ENCODE measurements at regions not wholly inside any gene's neighbourhood (a gene's known extent, or its start where the extent isn't known, plus 50 kb on each side); places are given as distances from the start of the nearest gene placed in this dataset.
"Not testable (repeated sequence)": the region's sequence is repeated elsewhere in the genome, so short reads cannot be mapped to it uniquely, and the experiment has no call there.

GRCh38 chr10:129194181-129194870, 272.7 kb upstream of the MGMT start:
- no peak for FAIRE-seq

DNA sequence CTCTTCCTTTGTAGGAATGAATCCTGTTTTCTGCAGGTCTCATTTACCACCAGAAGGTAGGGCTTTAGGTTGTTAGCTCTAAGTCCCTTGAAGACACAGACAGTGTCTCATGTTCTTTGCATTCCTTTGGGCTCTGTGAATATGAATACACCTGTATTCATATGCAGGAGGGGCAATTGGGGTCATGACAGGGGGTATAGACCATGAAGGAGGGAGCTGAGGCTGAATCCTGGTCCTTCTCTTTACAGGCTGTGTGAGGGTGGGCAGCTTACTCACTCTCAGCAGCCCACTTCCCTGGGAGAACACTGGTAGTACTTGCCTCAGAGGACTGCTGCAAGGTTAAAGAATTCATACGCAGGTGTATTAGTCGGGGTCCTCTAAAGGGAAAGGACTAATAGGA, 267.2 kb upstream of the MGMT start:
- no peak for FAIRE-seq

GRCh38 chr10:129203819-129204218, 263.2 kb upstream of the MGMT start:
- no peak for FAIRE-seq

- FAIRE-seq, result no peak
Measured at GRCh38 chr10:129207297-129207696, 259.7 kb upstream of the MGMT start.

DNA sequence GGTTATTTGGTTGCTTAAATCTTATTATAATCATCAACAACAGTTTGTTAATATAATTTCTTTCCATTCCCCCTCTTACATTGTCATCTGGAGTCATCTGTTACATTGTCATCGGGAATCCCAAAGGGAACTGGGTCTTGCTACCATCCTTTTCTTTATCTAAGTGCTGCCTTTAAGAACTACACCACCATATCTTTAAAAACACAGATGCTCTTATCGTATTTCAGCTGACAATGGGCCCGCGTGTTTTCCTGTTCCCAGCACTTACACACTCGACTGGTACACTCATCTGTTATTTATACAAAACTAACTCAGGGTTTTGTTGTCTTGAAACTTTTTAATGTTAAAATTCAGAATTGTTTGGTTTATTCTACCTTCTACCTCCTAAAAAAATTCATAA, 256.2 kb upstream of the MGMT start:
- FAIRE-seq, result no peak

- no peak for FAIRE-seq
Measured at GRCh38 chr10:129213256-129213655, 253.8 kb upstream of the MGMT start.

- FAIRE-seq, result not testable (repeated sequence)
Measured at GRCh38 chr10:129213996-129214395, 253.0 kb upstream of the MGMT start.

- no peak for FAIRE-seq
Measured at GRCh38 chr10:129219364-129219763, 247.7 kb upstream of the MGMT start.

DNA sequence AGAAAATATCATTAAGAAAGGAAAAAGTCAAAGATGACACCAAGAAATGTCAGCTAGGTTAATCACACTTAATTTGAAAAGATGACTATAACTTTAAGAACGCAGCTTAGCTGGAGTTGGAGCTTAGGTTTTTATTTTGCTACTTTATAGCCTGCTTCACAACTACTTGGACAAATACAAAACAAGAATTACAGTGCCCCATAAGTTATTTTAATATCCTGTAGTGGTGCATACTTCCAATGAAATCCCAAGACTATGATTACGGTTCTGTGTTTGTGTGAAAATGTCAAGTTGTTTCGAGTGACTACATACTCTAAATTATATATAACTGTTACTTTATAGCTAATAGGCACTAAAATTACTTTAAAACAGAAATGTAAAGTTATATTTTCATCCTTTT, 244.6 kb upstream of the MGMT start:
- no peak for FAIRE-seq

DNA sequence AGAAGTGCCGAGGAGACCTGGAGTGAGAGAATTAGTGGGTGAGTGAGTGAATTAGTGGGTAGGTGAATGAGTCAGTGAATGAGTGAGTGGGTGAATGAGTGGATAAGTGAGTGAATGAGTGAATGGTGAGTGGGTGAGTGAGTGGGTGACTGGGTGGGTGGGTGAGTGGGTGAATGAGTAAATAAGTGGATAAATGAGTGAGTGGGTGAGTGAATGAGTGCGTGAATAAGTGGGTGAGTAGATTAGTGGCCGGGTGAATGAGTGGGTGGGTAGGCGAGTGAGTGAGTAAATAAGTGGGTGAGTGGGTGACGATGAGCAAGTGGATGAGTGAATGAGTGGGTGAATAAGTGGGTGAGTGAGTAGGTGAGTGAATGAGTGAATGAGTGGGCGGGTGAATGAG, 243.7 kb upstream of the MGMT start:
- no peak for FAIRE-seq

DNA sequence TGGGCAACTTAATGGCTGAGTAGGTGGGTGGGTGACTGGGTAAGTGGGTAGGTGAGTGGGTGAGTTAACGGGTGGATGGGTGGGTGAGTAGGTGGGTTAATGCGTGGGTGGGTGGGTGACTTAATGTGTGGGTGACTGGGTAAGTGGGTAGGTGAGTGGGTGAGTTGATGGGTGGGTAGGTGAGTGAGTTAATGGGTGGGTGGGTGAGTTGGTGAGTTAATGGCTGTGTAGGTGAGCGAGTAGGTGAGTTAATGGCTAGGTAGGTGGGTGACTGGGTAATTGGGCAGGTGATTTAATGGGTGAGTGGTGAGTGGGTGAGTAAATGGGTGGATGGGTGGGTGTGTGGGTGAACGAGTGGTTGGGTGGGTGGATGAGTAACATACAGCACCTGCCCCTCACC, 243.0 kb upstream of the MGMT start:
- no peak for FAIRE-seq

- no peak for FAIRE-seq
Measured at GRCh38 chr10:129231821-129232220, 235.2 kb upstream of the MGMT start.

GRCh38 chr10:129233351-129234148, 233.5 kb upstream of the MGMT start:
- FAIRE-seq, result no peak

GRCh38 chr10:129236274-129236691, 230.8 kb upstream of the MGMT start:
- no peak for FAIRE-seq

- FAIRE-seq, result no peak
Measured at GRCh38 chr10:129241461-129241860, 225.6 kb upstream of the MGMT start.

GRCh38 chr10:129244298-129244697, 222.7 kb upstream of the MGMT start:
- FAIRE-seq, result no peak

DNA sequence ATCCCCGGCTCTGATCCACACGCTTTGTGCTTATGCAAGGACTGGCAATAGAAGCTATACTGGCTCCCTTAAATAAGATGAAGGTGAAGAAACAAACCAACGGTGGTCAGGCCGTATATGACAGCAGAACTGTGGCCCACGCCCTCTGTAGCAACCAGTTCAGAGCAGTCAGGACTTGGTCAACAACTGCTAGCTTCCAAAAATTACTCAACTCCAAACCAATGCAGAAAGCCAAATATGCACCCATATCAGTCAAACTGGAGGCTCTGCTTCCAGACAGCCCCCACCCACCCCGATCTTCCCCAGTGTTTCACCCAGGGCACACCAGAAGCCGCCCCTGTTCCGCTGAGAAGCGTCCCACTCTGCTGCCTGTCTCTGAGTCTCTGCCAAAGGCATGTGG, 222.3 kb upstream of the MGMT start:
- no peak for FAIRE-seq

- no peak for FAIRE-seq
Measured at GRCh38 chr10:129253161-129253864, 213.7 kb upstream of the MGMT start.

GRCh38 chr10:129253865-129254179, 213.2 kb upstream of the MGMT start:
- no peak for FAIRE-seq

- no peak for FAIRE-seq
Measured at GRCh38 chr10:129258283-129258923, 208.6 kb upstream of the MGMT start.

DNA sequence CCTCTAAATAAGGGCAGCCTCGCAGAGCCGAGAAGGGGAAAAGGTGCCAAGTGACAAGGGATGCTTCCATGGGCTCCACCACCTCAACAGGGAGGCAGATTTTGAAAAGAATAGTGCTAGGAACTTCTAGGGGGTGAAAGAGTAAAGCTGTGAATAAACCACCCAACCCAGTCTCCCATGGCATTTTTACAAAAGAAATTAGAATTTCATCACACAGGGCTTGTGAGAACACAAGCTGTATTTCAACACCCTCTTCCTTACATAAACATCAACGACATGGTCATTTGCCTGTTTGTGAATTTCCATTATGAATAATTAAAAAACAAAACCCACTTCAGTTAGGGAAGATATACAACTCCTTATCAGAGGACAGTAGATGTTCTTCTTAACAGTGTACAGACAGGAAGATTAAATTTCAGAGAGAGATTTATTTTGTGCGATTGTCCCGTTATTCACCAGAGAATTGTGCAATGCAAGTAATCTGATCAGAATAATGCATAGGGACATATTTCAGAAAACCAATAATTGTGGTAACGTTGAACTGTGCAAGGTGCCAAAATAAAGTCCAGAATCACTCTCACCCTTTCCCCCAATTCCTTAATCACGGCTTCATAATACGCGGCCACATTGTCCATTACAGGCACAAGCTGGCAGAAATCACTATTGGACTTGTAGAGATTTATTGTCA, 207.8 kb upstream of the MGMT start:
- FAIRE-seq, result no peak

DNA sequence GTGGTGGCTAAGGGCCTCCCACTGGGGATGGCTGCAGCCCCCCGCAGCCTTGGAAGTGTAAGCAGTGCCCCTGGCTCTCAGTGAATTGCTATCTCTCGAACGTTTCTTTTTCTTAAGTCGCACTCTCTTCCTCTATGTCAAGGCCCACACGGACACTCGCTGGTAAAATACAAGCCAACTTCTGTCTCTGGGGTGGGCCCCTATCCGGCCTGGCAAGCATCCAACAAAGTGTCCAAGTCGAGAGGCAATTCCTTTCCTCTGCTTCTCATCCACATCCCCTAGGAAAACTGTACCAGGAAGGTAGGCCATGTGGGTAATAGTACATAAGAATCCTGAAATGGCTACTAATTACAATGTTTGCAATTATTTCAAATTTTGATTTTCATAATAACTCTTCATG, 194.9 kb upstream of the MGMT start:
- no peak for FAIRE-seq

Measured in A204.1 (cell line).